GM21619 (cell line): ENCODE measurements at regions not wholly inside any gene's neighbourhood (a gene's known extent, or its start where the extent isn't known, plus 50 kb on each side); places are given as distances from the start of the nearest gene placed in this dataset.

Source experiments
- ATAC-seq: cut with Tn5 transposase; IDR thresholded peaks from one replicate; pipeline ENCODE4 v1.9.1; 2021; ENCODE audit not compliant: unreplicated experiment

DNA sequence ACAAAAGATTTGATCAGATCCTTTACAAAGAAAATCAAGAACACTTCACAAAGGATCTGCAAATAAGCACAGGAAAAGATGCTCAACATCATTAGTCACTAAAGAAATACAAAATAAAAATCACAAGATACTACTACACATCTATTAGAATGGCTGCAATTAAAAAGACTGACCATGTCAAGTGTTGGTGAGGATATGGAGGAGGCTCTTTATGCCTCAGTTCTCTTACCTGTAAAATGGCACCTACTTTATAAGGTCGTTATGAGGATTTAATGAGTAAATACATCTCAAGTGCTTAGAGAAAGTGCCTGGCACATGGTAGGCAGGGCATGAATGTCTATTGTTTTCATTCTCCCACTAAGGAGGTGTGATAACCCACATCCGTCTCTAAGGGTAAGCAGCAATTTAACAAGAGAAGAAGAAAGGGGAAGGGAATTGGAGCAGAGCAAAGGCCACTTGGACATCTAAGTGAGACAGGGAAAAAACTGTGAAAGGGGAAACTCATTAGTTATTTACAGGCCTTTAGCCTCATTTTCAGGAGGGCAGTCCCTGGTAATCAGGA, 157.5 kb upstream of the NFE2L3 start:
- no peak for ATAC-seq

DNA sequence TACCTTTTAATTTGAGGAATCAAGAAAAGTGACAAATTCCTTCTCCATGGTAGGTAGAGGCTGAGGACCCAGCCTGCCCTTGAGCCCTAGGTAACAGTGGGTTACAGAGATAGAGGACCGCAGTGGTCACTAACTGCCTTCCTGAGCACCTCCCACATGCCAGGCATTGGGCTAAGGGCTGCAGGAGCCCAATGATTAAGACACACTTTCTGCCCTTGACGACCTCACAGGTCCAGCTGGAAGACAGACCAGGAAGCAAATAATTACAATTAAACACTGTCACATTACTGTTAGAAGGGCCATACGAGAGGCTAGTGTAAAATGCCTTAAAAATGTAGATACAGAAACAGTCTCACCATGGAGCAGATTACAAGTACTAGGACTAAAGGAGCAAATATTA, 156.8 kb upstream of the NFE2L3 start:
- ATAC-seq: no peak

DNA sequence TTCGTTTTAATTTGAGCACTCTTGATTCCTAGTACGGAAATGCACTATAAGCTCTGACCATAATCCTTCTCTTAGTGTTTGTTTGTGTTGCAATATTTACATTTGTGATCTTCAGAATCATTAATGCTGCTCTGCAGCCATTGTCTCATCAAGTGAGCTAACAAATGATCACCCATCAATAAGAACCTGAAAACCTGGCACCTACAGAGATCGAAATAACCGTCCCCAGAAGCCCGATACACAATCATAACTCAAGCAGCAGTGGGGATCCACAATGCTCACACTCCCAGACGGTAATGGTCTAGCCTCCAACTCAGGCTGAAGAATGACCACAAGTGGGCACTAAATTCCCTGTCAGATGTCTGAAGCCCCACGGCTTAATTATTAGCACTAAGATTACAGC, 156.0 kb upstream of the NFE2L3 start:
- ATAC-seq: no peak

DNA sequence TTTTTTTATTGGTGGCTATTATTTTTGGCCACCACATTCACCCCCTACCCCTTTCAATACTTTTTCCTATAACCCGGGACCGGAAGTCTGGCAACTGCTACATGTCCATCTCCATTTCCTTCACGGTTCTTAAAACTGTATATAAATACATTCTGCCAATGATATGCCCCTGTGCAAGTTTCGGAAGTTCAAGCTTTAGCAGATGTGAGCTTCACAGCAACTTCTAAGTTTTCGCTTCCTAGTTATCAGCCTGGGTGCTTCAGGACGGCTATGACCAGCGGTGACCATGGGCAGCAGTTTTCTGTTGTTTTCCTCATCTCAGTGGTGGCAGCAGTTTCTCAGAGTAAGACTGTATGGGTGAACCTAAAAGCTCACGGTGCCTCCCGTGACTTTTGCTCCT, 153.5 kb upstream of the NFE2L3 start:
- ATAC-seq: no peak

DNA sequence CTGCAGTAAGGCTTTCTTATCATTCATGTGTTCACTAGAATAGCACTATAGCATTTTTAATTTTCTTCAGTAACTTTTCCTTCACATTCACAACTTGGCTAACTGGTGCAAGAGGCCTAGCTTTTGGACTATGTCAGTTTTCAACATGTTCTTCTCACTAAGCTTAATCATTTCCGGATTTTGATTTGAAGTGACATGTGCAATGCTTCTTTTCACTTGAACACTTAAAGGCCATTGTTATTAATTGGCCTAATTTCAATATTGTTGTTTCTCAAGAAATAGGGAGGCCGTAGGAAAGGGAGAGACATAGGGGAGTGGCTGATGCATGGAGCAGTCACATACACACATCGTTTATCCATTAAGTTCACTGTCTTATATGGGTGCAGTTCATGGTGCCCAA, 151.2 kb upstream of the NFE2L3 start:
- no peak for ATAC-seq

DNA sequence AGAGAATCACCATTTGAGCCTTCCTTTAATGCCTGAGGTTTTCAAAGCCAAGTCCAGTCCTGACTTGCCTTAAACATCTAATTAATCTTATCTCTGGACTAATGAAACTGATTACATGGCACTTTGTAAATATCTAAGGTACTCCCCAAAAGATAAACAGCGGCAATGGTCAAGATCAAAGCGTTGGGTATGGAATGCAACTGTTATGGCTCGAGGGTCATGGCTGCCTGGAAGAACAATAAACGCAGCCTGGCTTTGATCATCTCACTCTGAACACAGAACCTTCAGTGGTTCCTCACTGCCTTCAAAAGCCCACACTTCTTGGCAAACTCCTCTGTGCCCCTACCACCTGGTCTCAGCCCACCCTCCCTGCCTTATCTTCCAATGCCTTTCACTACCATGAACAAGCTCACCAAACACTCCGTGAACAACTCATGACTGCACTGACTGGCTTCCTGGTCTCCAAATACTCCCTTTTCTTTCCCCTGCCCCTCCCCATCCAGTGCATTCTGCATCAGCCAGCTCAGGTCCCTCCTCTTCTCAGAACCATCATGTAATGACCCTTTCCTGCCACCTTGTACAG, 150.2 kb upstream of the NFE2L3 start:
- no peak for ATAC-seq

DNA sequence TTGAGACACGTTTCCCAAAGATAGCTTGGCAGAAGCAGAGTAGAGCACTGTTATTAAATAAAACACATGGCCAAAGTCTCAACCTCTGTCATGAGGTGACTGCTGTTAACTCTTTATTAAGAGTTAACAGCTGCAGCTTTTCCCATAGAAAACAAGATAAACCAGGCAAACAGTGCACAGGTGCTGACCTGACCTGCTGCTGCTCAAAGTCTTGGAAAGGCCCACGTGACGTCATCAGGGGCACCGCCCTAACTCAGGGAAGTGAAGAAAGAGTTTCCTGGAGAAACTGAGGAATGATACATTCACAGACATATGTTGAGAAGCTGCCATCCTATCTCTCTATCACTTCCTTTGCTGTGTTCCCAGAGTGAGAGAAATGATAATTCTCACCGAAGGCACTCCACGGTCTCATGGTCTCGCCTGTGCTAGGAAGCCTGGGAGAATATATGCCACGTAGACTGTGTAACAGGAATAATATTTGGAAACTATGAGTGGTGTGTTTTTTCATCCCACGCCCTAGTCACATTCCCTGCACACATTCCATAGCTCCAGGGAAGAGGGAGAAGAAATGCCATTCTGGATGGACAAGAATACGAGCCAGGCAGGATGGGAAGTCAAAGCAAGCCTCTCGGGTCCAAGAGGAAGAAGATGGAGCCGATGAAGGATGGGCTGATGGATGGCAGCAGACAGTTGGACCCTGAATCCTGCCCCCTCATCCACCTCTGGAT, 146.2 kb upstream of the NFE2L3 start:
- ATAC-seq: no peak

DNA sequence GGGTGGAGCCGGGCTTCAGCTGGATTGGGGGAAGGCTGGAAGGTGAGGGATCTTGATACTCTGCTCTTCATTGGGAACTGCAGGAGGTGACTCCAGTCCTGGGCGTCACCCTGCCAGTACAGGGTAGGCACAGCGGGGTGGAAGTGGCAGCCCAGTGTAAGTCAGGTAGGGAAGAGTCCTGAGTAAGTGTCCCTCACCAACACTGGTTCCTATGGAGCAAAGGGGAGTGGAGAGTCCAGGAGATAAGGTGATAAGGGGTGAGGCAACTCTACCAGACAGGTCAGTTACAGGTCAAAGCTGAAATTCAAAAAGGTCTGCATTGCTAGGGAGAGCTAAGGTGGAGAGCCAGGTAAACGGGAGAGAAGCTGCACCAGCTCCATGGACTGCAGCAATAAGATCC, 145.6 kb upstream of the NFE2L3 start:
- no peak for ATAC-seq

DNA sequence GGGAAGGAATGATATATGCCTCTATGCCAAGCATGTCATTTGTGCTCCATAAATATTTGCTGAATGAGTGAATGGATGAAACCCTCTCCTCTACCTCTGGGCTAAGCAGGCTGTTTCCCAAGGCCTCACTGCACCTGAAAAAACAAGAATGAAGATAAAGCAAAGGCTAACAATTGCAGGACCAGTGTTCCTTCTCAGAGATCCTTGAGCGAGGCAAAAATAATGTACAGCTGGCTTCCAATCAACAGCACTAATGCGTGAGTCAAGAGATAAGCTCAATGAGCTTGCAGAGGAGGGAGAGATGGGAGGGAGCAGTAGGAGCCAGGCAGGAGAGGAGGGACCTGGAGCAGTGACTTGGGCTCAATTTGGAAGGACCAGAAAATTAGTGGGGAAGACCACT, 144.5 kb upstream of the NFE2L3 start:
- ATAC-seq: no peak

DNA sequence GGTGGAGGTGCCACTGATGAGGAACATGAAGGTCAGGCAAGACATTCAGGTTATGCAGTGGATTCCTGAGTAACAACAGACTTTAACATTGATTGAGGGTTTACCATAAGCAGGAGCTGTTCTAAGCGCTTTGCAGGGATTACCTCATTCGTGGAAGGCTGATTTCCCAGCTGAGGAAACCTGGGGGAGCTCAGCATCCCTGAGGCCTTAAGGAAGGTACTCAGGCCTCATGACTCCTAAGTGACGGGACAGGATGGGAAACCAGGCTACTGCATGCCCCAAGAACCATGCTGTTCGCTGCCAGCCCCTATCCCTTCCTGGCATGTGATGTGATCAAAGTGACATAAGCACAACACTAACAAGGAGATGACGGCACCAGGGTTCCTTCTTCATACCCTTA, 143.6 kb upstream of the NFE2L3 start:
- ATAC-seq: no peak

DNA sequence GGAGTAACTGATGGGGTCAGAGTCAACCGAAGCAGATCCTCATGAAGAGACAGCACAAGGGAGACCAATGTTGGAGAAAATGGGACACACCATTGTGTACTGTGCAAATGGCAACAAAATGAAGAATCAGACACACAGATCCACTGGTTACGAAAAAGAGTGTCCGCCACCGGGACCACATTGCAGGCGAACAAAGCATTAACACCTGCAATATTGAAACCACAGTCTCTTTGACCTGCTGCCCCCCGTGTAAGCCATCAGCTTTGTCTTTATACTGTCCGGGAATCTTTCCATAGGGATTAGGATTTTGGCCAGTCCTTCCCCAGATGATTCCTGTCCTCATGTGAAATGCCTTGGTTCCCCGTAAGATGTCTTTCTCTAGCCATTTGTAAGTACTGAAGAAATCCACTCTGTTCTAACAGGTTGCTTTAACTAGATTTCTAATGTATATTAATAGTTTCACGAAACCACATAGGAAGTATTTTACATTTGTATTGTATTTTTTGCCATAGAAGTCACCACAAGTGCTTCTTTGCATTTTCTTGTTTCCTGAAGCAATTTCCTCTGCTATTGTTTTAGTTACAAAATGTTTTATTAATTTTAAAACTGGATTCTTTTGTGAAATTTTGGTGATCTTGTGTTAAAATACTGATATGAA, 140.8 kb upstream of the NFE2L3 start:
- peak; percentile 64 for ATAC-seq

DNA sequence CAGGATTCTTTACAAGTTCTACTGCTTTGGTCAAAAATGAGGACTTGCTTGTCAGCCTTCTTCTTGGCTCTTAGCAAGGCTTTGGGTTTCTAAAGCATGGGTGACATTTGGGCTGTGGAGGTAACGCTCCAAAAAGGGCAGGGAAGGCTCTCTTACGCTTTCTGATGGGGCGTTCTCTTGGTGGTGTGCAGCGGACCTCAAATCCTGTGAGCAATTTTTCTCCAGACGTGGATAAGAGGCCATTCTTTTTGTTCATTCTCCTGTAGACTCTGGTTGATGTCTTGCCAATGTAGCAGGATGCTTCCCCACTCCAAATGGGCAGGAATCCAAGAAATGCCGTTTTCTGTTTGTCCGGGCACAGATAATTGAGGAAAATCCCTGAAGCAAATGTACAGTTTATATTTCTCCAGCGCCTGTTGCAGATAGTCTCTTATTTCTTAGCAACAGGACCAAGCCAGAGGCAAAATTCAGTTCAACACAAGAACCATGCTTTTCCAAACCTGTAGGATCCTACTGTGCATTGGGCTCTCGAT, 138.4 kb upstream of the NFE2L3 start:
- no peak for ATAC-seq

DNA sequence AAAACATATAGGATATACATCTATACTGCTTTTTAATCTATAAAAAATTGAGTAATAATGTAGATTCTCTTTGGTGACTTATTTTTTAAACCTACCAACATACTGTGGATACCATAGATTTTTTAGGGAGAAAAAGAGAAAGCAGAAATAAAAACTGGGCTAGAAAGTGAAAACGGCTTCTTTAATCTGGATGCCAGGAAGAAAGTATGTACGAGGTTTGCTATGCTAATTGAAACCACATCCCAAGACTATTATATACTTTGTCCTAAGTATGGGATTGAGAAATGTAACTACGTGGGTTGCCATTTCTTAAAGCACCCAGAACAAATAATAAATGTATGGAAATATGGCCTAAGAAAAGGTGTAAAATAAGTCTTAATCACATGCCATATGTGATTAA, 129.0 kb upstream of the NFE2L3 start:
- no peak for ATAC-seq

DNA sequence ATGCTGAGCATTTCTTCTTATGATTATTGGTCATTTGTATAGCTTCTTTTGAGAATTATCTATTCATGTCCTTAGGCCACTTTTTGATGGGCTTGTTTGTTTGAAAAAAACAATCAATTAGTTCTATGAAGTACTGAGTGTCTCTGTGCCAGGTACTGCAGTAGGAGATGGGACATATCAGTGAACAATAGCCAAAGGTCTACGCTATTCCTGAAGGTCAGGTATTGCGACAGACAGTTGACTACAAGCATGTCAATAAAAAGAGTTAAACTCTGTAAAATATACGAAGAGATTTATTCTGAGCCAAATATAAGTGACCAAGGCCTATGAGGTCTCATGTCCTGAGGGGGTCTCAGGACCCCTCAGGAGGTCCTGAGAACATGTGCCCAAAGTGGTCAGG, 122.1 kb upstream of the NFE2L3 start:
- no peak for ATAC-seq

DNA sequence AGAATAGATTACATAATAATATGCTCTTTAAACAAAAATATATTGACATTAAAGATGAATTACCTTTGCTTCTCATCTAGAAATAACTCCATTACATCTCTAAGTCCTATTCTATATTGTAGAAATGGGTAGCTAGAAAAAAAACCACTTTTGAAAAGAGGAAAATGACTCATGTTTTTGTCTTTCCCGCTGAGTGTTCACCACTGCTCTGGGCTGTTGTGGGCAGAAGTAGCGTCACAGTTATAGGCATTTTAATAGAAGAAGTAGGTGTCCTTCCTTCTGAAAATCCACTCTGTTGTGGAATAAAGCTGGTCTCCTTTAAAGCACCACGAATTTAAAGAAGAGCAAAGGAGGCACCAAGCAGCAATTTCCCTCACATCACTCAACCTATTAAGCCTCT, 117.6 kb upstream of the NFE2L3 start:
- ATAC-seq: no peak

DNA sequence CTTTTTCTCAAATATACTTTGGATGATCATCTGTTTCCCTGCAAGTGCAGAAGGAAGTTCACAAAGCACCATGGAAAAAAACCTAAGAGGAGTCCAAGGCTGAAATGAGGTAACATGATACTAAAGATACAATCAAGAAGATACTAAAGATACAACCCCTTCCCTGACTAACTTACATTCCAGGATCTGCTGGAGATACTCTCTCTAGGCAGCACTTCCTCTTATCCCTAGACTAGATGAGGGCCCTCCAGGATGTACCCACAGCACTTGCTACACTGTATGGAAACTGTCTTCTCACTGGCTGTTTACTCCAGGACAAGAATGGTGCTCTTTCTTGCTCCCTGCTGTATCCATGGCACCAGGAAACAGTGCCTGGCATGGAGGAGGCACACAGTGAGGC, 116.4 kb upstream of the NFE2L3 start:
- ATAC-seq: no peak

DNA sequence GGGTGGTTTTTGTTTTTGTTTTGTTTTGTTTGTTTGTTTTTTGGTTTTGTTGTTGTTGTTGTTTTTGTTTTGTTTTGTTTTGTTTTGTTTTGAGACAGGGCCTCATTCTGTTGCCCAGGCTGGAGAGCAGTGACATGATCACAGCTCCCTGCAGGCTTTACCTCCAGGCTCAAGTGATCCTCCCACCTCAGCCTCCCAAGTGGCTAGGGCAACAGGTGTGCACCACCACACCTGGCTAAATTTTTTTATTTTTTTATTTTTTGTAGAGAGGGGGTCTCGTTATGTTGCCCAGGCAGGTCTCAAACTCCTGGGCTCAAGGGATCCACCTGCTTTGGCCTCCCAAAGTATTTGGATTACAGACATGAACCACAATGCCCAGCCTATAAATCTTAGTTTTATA, 115.9 kb upstream of the NFE2L3 start:
- ATAC-seq: no peak

DNA sequence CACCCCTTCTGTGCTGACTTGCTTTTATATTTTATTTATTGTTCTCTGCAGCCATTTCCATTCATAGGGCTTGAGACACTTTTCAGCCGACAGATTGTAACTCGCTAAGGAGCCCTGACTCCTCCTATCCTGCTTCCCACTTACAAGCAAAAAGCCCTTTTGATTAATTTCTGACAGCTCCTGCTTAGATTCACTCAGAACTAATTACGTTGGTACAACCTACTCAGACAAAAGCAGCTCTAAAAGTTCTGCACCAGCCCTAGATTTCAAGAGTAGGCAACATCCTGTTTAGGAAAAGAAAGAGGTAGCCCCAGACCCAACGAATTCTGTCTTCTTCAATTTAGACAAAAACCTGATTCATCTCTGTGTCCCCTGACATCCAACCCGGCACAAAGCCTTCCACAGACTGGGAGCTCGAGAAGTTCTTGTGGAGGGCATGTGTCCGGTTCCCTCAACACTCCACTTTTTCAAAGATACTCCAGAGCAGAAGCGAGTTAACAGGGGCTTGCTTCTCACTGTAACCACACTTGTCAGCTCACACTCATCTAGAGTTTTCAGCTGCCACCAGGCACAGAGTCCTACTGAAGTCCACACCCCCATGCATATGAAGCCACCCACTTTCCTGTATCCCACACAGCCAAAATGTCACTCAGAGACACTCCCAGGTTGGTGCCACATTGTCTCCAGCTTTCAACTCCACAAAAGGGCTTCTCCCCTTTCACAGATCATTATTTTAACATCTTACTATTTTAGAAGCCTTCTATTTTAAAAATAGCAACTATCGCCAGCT, 113.6 kb upstream of the NFE2L3 start:
- ATAC-seq: no peak

DNA sequence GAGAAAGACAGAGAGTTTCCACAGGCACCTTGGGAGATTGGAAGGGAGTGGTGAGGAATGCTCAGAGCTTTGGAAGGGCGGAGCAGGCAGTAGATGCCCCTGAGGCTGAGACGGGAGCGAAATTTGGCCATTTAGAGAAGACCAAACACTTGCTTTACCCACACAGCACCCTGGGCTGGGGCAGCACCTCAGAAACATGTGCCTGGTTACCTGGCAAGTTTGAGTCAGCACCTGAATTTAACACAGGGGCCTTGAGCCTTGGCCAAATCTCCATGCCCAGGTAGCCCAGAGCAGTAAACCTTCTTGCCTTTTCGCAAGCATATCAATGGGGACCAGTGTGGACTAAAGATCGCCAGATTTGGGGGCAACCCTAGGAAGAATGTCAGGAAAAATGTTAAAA, 111.9 kb upstream of the NFE2L3 start:
- no peak for ATAC-seq

DNA sequence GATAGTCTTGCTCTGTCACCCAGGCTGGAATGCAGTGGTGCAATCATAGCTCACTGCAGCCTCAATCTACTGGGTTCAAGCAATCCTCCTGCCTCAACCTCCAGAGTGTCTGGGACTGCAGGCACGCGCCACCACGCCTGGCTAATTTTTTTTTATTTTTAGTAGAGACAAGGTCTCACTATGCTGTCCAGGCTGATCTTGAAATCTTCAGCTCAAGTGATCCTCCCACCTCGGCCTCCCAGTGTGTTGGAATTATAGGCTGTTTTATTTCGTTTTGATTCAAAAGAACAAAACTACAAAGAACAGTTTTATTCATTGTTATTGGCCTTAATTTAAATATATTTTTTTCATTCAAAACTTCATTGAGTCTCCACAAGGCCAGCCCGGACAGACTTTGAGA, 109.8 kb upstream of the NFE2L3 start:
- ATAC-seq: no peak

DNA sequence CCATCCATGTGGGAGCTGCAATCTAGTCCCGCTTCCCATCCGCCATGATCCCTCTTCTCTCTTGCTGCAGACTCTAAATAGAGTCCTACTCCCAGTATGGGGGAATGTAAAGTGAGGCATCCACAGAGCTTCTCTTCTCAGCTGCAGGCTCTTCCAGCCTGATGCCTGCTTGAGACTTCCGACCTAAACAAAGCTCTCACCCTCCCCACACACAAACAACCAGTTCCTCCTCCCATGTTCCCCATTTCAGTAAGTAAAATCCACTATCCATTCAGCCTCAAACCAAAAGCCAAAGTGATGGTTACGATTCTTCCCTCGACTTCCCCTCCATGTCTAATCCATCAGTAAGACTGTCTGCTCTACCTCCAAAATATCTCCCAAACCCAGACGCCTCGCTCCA, 108.2 kb upstream of the NFE2L3 start:
- ATAC-seq: no peak
